Thyroid gland (tissue), 4 donors: ENCODE measurements at regions not wholly inside any gene's neighbourhood (a gene's known extent, or its start where the extent isn't known, plus 50 kb on each side); places are given as distances from the start of the nearest gene placed in this dataset.

Source experiments
- CTCF ChIP-seq, 6 experiments: fragments of 200-600 bp in 3 of 6; fragments of 450-650 bp in 3 of 6; sonication (generic) in 3 of 6; IDR thresholded peaks; one replicate each; pipeline ENCODE4 v1.5.1; 2016 to 2019; ENCODE audit warnings: antibody characterized with exemption in 6 of 6, mild to moderate bottlenecking in 2 of 6, inconsistent platforms in 1 of 6, moderate library complexity in 1 of 6
- POLR2A ChIP-seq, 2 donors: fragments of 450-650 bp; IDR thresholded peaks; one replicate each; pipeline ENCODE4 v1.6.1; 2017; ENCODE audit warnings: antibody characterized with exemption in 2 of 2, mild to moderate bottlenecking in 2 of 2, moderate library complexity in 1 of 2

GRCh38 chr6:74927299-74927698, 278.6 kb downstream of the COL12A1 start:
- TF ChIP-seq CTCF (IDR thresholded peaks at IDR 0.05) (no peak), POLR2A (IDR thresholded peaks at IDR 0.05) (no peak)
